Trophoblast cell (in vitro differentiated cells and primary cell): ENCODE measurements at regions not wholly inside any gene's neighbourhood (a gene's known extent, or its start where the extent isn't known, plus 50 kb on each side); places are given as distances from the start of the nearest gene placed in this dataset.

ENCODE experiments used
- DNase-seq, 2 donors: peaks; one replicate each; pipeline ENCODE4 v3.0.0-alpha.2; 2016
- H2AFZ ChIP-seq: 2 replicates; pipeline ENCODE4 v1.6.1; 2013; ENCODE audit warnings: low read length, moderate library complexity, mild to moderate bottlenecking; ENCODE audit not compliant: insufficient read depth, poor library complexity
- H2AK5ac ChIP-seq: 2 replicates; pipeline ENCODE4 v1.6.1; 2013; ENCODE audit warnings: mild to moderate bottlenecking, low read length
- H2BK120ac ChIP-seq: 2 replicates; pipeline ENCODE4 v1.6.1; 2013; ENCODE audit warnings: low read length, mild to moderate bottlenecking, moderate library complexity; ENCODE audit not compliant: insufficient read depth, poor library complexity
- H2BK12ac ChIP-seq: 2 replicates; pipeline ENCODE4 v1.6.1; 2013; ENCODE audit warnings: mild to moderate bottlenecking, low read length, moderate library complexity
- H2BK5ac ChIP-seq: 2 replicates; pipeline ENCODE4 v1.6.1; 2013; ENCODE audit warnings: low read length, low read depth, moderate library complexity, mild to moderate bottlenecking; ENCODE audit not compliant: poor library complexity
- H3K14ac ChIP-seq: 2 replicates; pipeline ENCODE4 v1.6.1; 2013; ENCODE audit warnings: mild to moderate bottlenecking, low read length
- H3K18ac ChIP-seq: 2 replicates; pipeline ENCODE4 v1.6.1; 2013; ENCODE audit warnings: mild to moderate bottlenecking, low read length
- H3K23ac ChIP-seq: 2 replicates; pipeline ENCODE4 v1.6.1; 2013; ENCODE audit warnings: low read length
- H3K27ac ChIP-seq: 2 replicates; pipeline ENCODE4 v1.5.1; 2013; ENCODE audit warnings: low read depth, mild to moderate bottlenecking, inconsistent platforms, low read length, moderate library complexity
- H3K27me3 ChIP-seq: 2 replicates; pipeline ENCODE4 v1.6.1; 2013; ENCODE audit warnings: inconsistent platforms, mild to moderate bottlenecking, low read length, moderate library complexity; ENCODE audit not compliant: insufficient read depth
- H3K36me3 ChIP-seq, 2 experiments: 1 replicate in 1 of 2; 2 replicates in 1 of 2; pipeline ENCODE4 v1.6.1; 2013; ENCODE audit warnings: low read length in 2 of 2, mild to moderate bottlenecking in 2 of 2, moderate library complexity in 1 of 2; ENCODE audit not compliant: insufficient read depth in 2 of 2, control insufficient read depth in 1 of 2
- H3K4ac ChIP-seq: 2 replicates; pipeline ENCODE4 v1.6.1; 2013; ENCODE audit warnings: low read depth, mild to moderate bottlenecking, low read length, moderate library complexity
- H3K4me1 ChIP-seq, 2 experiments: 1 replicate in 1 of 2; 2 replicates in 1 of 2; pipeline ENCODE4 v1.6.1; 2013; ENCODE audit warnings: low read length in 2 of 2, mild to moderate bottlenecking in 2 of 2, moderate library complexity in 1 of 2; ENCODE audit not compliant: insufficient read depth in 2 of 2, control insufficient read depth in 1 of 2
- H3K4me2 ChIP-seq: 2 replicates; pipeline ENCODE4 v1.6.1; 2013; ENCODE audit warnings: inconsistent platforms, mild to moderate bottlenecking, low read length, moderate library complexity
- H3K4me3 ChIP-seq: 2 replicates; pipeline ENCODE4 v1.5.1; 2013; ENCODE audit warnings: mild to moderate bottlenecking, low read depth, low read length, inconsistent platforms
- H3K79me1 ChIP-seq: one replicate; pipeline ENCODE4 v1.6.1; 2013; ENCODE audit warnings: low read length
- H3K79me2 ChIP-seq: 2 replicates; pipeline ENCODE4 v1.6.1; 2013; ENCODE audit warnings: low read length, mild to moderate bottlenecking; ENCODE audit not compliant: control insufficient read depth, insufficient read depth, poor library complexity
- H3K9ac ChIP-seq: 2 replicates; pipeline ENCODE4 v1.6.1; 2013; ENCODE audit warnings: mild to moderate bottlenecking, low read length
- H3K9me3 ChIP-seq: 2 replicates; pipeline ENCODE4 v1.6.1; 2013; ENCODE audit warnings: low read depth, mild to moderate bottlenecking, control low read depth, inconsistent platforms, low read length; ENCODE audit not compliant: insufficient read depth
- H4K12ac ChIP-seq: 2 replicates; pipeline ENCODE4 v1.6.1; 2013; ENCODE audit warnings: low read depth, mild to moderate bottlenecking, low read length, moderate library complexity
- H4K8ac ChIP-seq: 2 replicates; pipeline ENCODE4 v1.6.1; 2013; ENCODE audit warnings: low read depth, mild to moderate bottlenecking, low read length, moderate library complexity
- H4K91ac ChIP-seq: one replicate; pipeline ENCODE4 v1.6.1; 2013; ENCODE audit warnings: low read depth, mild to moderate bottlenecking, low read length, moderate library complexity
- WGBS: extraction: QIAGEN DNeasy Blood & Tissue Kit; methylation state at CpG from one replicate; pipeline ENCODE4 v1.1.7; 2013; ENCODE audit warnings: missing lambda C conversion rate; ENCODE audit not compliant: insufficient read length, insufficient coverage; ENCODE audit errors: extremely low coverage; 5-methylcytosine and 5-hydroxymethylcytosine counted together

GRCh38 chr10:28733245-28733644 lies 55.9 kb downstream of the BAMBI start:
- Histone ChIP-seq H4K12ac (no peak overlapping the region), H2BK120ac (no peak overlapping the region), H3K14ac (no peak overlapping the region), H3K9me3 (no peaks in the 10 kb centered on the region), H3K27me3 (no peaks in the 10 kb centered on the region), H3K79me1 (peaks cover 3% of the 10 kb centered on the region), H3K79me2 (no peaks in the 10 kb centered on the region), H3K18ac (no peak overlapping the region), H4K91ac (no peak overlapping the region), H3K4me2 (no peak overlapping the region), H3K9ac (no peak overlapping the region), H2BK12ac (no peak overlapping the region), H3K27ac (no peak overlapping the region), H3K4me3 (no peak overlapping the region), H3K36me3 (no peaks in the 10 kb centered on the region), H4K8ac (no peak overlapping the region), H3K4me1 (peaks cover 3 to 5% of the 10 kb centered on the region in 2 experiments), H2AK5ac (no peak overlapping the region), H3K23ac (no peak overlapping the region), H2AFZ (no peak overlapping the region), H2BK5ac (no peak overlapping the region), H3K4ac (no peak overlapping the region)
- no peak for DNase-seq

DNA sequence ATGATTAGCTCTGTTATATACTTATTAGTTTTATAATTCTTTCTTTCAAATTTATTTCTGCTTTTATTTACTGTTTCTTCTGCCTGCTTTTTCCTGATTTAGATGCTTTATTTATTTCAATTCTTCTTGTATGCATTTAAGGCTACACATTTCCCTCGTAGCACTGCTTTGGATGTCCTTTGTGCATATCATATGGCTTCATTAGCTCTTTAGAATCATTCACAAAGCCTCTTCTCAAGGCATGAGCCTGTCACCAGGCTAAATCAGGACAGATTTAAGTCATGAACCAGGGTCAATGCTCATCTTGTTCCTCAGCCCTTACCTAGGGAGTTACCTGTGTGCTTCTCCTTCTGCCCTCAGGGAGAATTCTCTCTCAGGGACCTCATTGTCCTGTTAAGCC lies 56.3 kb downstream of the BAMBI start:
- H3K4me3 ChIP-seq, result no peak overlapping the region
- H3K79me2 ChIP-seq, result no peaks in the 10 kb centered on the region
- H3K27me3 ChIP-seq, result no peaks in the 10 kb centered on the region
- H3K14ac ChIP-seq, result no peak overlapping the region
- DNase-seq, result peak in 1 of 2 donors; percentile 52
- no peak overlapping the region for H3K23ac ChIP-seq
- no peak overlapping the region for H3K18ac ChIP-seq
- WGBS, result no CpG with 5 or more reads among the region's 1 CpG
- no peak overlapping the region for H3K27ac ChIP-seq
- H3K9ac ChIP-seq, result no peak overlapping the region
- H3K79me1 ChIP-seq, result peaks cover 3% of the 10 kb centered on the region
- H4K91ac ChIP-seq, result no peak overlapping the region
- H3K4me1 ChIP-seq, result peaks cover 3 to 5% of the 10 kb centered on the region in 2 experiments
- no peak overlapping the region for H2AK5ac ChIP-seq
- no peak overlapping the region for H4K12ac ChIP-seq
- H2BK5ac ChIP-seq, result no peak overlapping the region
- H3K4ac ChIP-seq, result no peak overlapping the region
- no peak overlapping the region for H4K8ac ChIP-seq
- no peak overlapping the region for H2BK12ac ChIP-seq
- H3K36me3 ChIP-seq, result no peaks in the 10 kb centered on the region
- H2AFZ ChIP-seq, result no peak overlapping the region
- H3K4me2 ChIP-seq, result no peak overlapping the region
- no peak overlapping the region for H2BK120ac ChIP-seq
- H3K9me3 ChIP-seq, result no peaks in the 10 kb centered on the region

GRCh38 chr10:28734938-28735759 lies 57.8 kb downstream of the BAMBI start:
- H3K27me3 ChIP-seq, result no peaks in the 10 kb centered on the region
- no peaks in the 10 kb centered on the region for H3K36me3 ChIP-seq
- no peak overlapping the region for H3K4me3 ChIP-seq
- H4K91ac ChIP-seq, result no peak overlapping the region
- no peak overlapping the region for H3K4ac ChIP-seq
- peak overlapping the region; percentile 52 for H2BK5ac ChIP-seq
- no peak overlapping the region for H2AFZ ChIP-seq
- no peaks in the 10 kb centered on the region for H3K79me2 ChIP-seq
- no peak overlapping the region for H3K14ac ChIP-seq
- DNase-seq, result peak; percentile 94 to 99
- peaks cover 3% of the 10 kb centered on the region for H3K79me1 ChIP-seq
- no peaks in the 10 kb centered on the region for H3K9me3 ChIP-seq
- H3K27ac ChIP-seq, result peak overlapping the region; percentile 32
- H4K12ac ChIP-seq, result no peak overlapping the region
- peaks cover 3 to 5% of the 10 kb centered on the region in 2 experiments for H3K4me1 ChIP-seq
- no peak overlapping the region for H3K9ac ChIP-seq
- no peak overlapping the region for H3K4me2 ChIP-seq
- H3K18ac ChIP-seq, result no peak overlapping the region
- peak overlapping the region; percentile 53 for H4K8ac ChIP-seq
- no peak overlapping the region for H3K23ac ChIP-seq
- no peak overlapping the region for H2AK5ac ChIP-seq
- H2BK12ac ChIP-seq, result no peak overlapping the region
- H2BK120ac ChIP-seq, result no peak overlapping the region
- WGBS, result no CpG with 5 or more reads among the region's 4 CpGs

- Histone ChIP-seq H3K4me1 (peaks cover 3 to 5% of the 10 kb centered on the region in 2 experiments), H4K8ac (no peak overlapping the region), H2BK120ac (no peak overlapping the region), H3K27me3 (no peaks in the 10 kb centered on the region), H2AFZ (no peak overlapping the region), H3K4me3 (no peak overlapping the region), H3K9ac (no peak overlapping the region), H3K79me1 (peaks cover 3% of the 10 kb centered on the region), H3K79me2 (no peaks in the 10 kb centered on the region), H3K4me2 (no peak overlapping the region), H3K9me3 (no peaks in the 10 kb centered on the region), H2BK12ac (no peak overlapping the region), H2AK5ac (no peak overlapping the region), H2BK5ac (no peak overlapping the region), H3K4ac (no peak overlapping the region), H4K91ac (no peak overlapping the region), H3K27ac (no peak overlapping the region), H3K18ac (no peak overlapping the region), H3K36me3 (no peaks in the 10 kb centered on the region), H4K12ac (no peak overlapping the region), H3K14ac (no peak overlapping the region), H3K23ac (no peak overlapping the region)
- no peak for DNase-seq
- no CpG with 5 or more reads among the region's 2 CpGs for WGBS
Measured at GRCh38 chr10:28737096-28737495, 59.8 kb downstream of the BAMBI start.
